ENCODE measurements at regions not wholly inside any gene's neighbourhood (a gene's known extent, or its start where the extent isn't known, plus 50 kb on each side); places are given as distances from the start of the nearest gene placed in this dataset.

DNA sequence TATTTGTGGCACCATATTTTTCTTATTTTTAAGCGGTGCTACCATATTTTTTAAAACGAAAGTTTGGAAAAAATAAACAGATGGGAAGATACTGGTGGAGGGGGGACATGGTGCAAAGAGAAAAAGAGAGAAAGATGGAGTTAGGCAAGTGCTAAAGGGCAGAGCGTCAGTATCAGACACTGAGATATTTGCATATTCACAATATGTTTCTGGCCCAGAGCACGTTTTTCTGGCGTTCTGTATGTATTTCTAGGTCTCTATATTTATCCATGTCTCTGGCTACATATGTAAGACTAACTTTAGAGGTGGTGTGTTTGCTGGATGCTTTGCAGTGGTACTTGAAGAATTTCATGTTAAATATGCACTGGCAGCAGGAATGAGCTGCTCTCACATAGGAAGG is 414.0 kb downstream of the TLE4 start:
- H3K9me3 Mint-ChIP-seq (ENCODE audit: low read depth): peaks cover 3% of the 10 kb centered on the region
- no peaks in the 10 kb centered on the region for H3K27me3 Mint-ChIP-seq (ENCODE audit: low read depth)
- H3K27ac Mint-ChIP-seq (ENCODE audit: unreplicated experiment): no peak overlapping the region
- peaks cover 26% of the 10 kb centered on the region for H3K4me1 Mint-ChIP-seq (ENCODE audit: low read depth)
- no peak overlapping the region for H3K4me3 Mint-ChIP-seq (ENCODE audit: unreplicated experiment)
- H3K36me3 Mint-ChIP-seq (ENCODE audit: low read depth): no peaks in the 10 kb centered on the region
- DNase-seq (ENCODE audit: low spot score): no peak
- TF ChIP-seq, protein P1, sequence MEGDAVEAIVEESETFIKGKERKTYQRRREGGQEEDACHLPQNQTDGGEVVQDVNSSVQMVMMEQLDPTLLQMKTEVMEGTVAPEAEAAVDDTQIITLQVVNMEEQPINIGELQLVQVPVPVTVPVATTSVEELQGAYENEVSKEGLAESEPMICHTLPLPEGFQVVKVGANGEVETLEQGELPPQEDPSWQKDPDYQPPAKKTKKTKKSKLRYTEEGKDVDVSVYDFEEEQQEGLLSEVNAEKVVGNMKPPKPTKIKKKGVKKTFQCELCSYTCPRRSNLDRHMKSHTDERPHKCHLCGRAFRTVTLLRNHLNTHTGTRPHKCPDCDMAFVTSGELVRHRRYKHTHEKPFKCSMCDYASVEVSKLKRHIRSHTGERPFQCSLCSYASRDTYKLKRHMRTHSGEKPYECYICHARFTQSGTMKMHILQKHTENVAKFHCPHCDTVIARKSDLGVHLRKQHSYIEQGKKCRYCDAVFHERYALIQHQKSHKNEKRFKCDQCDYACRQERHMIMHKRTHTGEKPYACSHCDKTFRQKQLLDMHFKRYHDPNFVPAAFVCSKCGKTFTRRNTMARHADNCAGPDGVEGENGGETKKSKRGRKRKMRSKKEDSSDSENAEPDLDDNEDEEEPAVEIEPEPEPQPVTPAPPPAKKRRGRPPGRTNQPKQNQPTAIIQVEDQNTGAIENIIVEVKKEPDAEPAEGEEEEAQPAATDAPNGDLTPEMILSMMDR (IDR thresholded peaks at IDR 0.05): no peak

DNA sequence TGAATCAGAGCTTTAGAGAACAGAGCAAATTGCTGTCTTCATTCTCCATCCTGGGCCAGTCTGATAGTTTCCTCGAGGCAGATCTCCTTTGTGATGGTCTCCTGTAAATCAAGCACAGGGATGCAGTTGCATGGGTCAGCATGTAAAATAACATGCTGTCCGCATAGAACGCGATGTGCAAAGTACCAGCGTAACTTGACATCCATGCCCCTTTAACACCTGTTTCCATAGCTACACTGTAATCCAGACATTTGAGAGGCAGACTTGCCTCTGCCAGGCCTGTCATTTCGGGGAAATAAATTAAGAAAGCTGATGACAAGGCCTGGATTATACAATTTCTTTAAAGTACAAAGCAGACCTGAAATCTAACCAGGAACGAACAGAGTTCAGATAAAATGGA is 413.5 kb downstream of the TLE4 start:
- no peak for DNase-seq (ENCODE audit: low spot score)
- Mint-ChIP-seq H3K27me3 (ENCODE audit: low read depth) (no peaks in the 10 kb centered on the region), H3K4me3 (ENCODE audit: unreplicated experiment) (no peak overlapping the region), H3K4me1 (ENCODE audit: low read depth) (peaks cover 28% of the 10 kb centered on the region), H3K9me3 (ENCODE audit: low read depth) (peaks cover 3% of the 10 kb centered on the region), H3K36me3 (ENCODE audit: low read depth) (no peaks in the 10 kb centered on the region), H3K27ac (ENCODE audit: unreplicated experiment) (no peak overlapping the region)
- TF ChIP-seq, protein P1 (IDR thresholded peaks at IDR 0.05): no peak

DNA sequence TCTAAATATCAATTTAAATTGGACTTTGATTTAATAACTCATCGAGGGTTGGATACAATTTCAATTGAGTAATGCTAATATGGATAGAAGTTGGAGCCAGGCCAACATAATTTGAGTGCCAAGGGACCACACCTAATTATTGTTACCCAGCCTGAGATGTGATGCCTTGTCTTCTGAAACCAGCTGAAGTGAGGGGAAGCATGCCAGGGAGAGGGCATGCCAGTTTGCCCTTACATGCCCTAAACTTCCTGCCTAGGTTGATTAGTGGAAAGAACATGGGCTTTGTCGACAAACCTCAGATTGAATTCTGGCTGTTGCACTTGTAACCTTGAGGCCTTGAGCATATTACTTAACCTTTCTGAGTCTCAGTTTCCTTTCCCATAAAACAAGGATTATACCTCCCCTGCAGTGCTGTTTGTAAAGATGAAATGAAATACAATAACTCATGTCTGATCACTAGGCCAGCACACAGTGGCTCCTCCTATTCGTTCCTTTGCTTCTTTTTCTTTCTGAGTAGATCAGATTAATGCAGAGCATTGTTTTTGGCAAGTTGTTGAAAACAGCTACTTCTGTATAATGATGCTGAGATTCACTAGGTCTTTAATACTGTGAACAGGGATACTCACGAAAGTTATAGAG is 412.8 kb downstream of the TLE4 start:
- Mint-ChIP-seq H3K4me1 (ENCODE audit: low read depth) (peaks cover 28% of the 10 kb centered on the region), H3K27me3 (ENCODE audit: low read depth) (no peaks in the 10 kb centered on the region), H3K9me3 (ENCODE audit: low read depth) (peaks cover 3% of the 10 kb centered on the region), H3K4me3 (ENCODE audit: unreplicated experiment) (no peak overlapping the region), H3K36me3 (ENCODE audit: low read depth) (no peaks in the 10 kb centered on the region), H3K27ac (ENCODE audit: unreplicated experiment) (no peak overlapping the region)
- TF ChIP-seq, protein P1 (IDR thresholded peaks at IDR 0.05): no peak
- DNase-seq (ENCODE audit: low spot score): no peak

DNA sequence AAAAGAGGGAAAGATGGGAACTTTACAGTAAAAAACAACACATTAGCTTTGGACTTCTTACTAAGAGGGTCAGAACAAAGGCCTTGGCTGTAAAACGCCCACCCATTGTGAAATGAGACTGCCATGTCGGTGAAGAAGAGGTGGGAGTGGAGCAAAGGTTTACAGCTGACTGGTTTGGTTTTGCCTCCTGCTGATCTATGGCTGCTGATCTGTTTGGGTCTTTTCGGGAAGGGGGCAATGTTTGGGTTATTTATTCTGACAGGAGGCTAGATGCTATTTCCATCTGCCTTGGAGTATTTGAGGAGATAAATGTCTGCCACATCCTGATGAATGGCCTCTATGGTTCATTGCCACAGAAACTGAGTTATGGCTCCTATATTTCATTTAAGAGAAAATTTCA is 408.7 kb downstream of the TLE4 start:
- no peaks in the 10 kb centered on the region for H3K36me3 Mint-ChIP-seq (ENCODE audit: low read depth)
- H3K27me3 Mint-ChIP-seq (ENCODE audit: low read depth): no peaks in the 10 kb centered on the region
- no peak for DNase-seq (ENCODE audit: low spot score)
- H3K4me3 Mint-ChIP-seq (ENCODE audit: unreplicated experiment): no peak overlapping the region
- H3K4me1 Mint-ChIP-seq (ENCODE audit: low read depth): peaks cover 38% of the 10 kb centered on the region
- peaks cover 3% of the 10 kb centered on the region for H3K9me3 Mint-ChIP-seq (ENCODE audit: low read depth)
- TF ChIP-seq, protein P1 (IDR thresholded peaks at IDR 0.05): no peak
- H3K27ac Mint-ChIP-seq (ENCODE audit: unreplicated experiment): no peak overlapping the region

DNA sequence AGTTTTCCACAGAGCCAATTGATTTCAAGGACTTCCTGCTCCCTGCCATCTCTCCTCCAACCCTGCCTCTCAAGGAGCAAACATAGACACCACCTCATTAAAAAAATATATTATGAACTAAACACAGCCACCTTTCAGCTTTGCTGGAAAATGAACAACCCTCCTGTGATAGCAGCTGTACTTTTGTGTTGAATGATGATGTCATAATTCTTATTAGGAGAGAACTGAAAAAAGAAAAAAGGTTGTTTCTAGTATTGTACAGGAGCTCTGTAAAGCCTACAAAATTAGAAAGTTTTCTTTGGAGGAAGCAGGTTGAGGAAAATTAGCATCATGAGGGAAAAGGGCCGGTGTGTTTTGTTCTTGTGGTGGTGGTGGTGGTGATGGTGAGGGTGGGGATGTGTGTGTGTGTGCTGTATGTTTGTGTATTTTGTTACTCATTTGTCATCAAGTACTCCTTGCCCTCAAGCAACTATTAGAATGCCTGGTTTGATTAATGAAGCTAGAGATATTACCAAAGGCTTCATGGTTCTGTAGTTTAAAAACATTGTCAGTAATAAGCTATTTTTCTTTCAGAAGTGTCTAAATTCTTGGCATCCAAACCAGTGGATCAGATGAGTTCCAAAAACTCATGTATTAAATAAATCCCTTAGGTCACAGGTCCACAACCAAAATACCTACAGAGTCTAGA is 405.9 kb downstream of the TLE4 start:
- Mint-ChIP-seq H3K9me3 (ENCODE audit: low read depth) (peaks cover 3% of the 10 kb centered on the region), H3K27me3 (ENCODE audit: low read depth) (no peaks in the 10 kb centered on the region), H3K27ac (ENCODE audit: unreplicated experiment) (no peak overlapping the region), H3K36me3 (ENCODE audit: low read depth) (no peaks in the 10 kb centered on the region), H3K4me3 (ENCODE audit: unreplicated experiment) (no peak overlapping the region), H3K4me1 (ENCODE audit: low read depth) (peaks cover 39% of the 10 kb centered on the region)
- TF ChIP-seq, protein P1 (IDR thresholded peaks at IDR 0.05): no peak
- no peak for DNase-seq (ENCODE audit: low spot score)

All from chondrocyte (in vitro differentiated cells).